ENCODE measurements at regions not wholly inside any gene's neighbourhood (a gene's known extent, or its start where the extent isn't known, plus 50 kb on each side); places are given as distances from the start of the nearest gene placed in this dataset.

DNA sequence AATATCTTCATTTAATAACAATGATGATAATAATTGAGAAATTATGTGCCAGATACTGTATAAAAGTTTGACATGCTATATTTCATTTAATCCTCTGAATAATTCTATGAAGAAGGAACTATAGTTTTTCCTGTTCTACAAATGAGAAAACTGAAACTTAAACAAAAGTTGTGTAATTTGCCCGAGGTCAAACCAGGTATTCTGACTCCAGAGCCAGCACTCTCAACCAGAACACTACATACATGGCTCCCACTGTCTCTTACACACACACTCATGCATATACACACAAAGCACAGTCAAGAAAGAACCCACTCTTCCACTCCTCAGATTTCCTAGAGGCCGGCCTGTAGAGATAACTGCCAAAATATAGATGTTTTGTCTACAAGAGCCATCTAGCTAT lies 374.0 kb upstream of the EMCN start:
- no peak for DNase-seq (ENCODE audit: low spot score)
- WGBS (ENCODE audit: low lambda C conversion rate, missing lambda C conversion rate): 87% methylated on average over 2 of the region's 2 CpGs

GRCh38 chr4:100889898-100890297 lies 372.1 kb upstream of the EMCN start:
- no peaks in the 10 kb centered on the region for H3K79me2 ChIP-seq
- no peaks in the 10 kb centered on the region for H3K27me3 ChIP-seq
- no peak overlapping the region for H3K4me2 ChIP-seq
- H3K4me3 ChIP-seq: no peak overlapping the region
- no peaks in the 10 kb centered on the region for H3K9me2 ChIP-seq (replicated peaks; ENCODE audit: insufficient read depth)
- DNase-seq (ENCODE audit: low spot score): no peak
- TF ChIP-seq EZH2phosphoT487 (IDR thresholded peaks at IDR 0.05; ENCODE audit: low read depth, severe bottlenecking, unreplicated experiment): no peak
- TF ChIP-seq, protein P1, sequence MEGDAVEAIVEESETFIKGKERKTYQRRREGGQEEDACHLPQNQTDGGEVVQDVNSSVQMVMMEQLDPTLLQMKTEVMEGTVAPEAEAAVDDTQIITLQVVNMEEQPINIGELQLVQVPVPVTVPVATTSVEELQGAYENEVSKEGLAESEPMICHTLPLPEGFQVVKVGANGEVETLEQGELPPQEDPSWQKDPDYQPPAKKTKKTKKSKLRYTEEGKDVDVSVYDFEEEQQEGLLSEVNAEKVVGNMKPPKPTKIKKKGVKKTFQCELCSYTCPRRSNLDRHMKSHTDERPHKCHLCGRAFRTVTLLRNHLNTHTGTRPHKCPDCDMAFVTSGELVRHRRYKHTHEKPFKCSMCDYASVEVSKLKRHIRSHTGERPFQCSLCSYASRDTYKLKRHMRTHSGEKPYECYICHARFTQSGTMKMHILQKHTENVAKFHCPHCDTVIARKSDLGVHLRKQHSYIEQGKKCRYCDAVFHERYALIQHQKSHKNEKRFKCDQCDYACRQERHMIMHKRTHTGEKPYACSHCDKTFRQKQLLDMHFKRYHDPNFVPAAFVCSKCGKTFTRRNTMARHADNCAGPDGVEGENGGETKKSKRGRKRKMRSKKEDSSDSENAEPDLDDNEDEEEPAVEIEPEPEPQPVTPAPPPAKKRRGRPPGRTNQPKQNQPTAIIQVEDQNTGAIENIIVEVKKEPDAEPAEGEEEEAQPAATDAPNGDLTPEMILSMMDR (IDR thresholded peaks at IDR 0.05; ENCODE audit: poor library complexity): no peak
- TF ChIP-seq EZH2 (IDR thresholded peaks at IDR 0.05; ENCODE audit: borderline replicate concordance): no peak
- no peaks in the 10 kb centered on the region for H3K36me3 ChIP-seq (replicated peaks; ENCODE audit: insufficient read depth, low read depth)
- no peaks in the 10 kb centered on the region for H4K20me1 ChIP-seq (ENCODE audit: insufficient read depth, poor library complexity, severe bottlenecking)
- H3K9me3 ChIP-seq (ENCODE audit: low read depth): peaks cover 5% of the 10 kb centered on the region
- no peaks in the 10 kb centered on the region for H3K4me1 ChIP-seq (ENCODE audit: insufficient read depth)
- no peak overlapping the region for H2AFZ ChIP-seq
- H3K27ac ChIP-seq: no peak overlapping the region

More for the DNA sequence above, 374.0 kb upstream of the EMCN start:
- Histone ChIP-seq H4K20me1 (ENCODE audit: insufficient read depth, poor library complexity, severe bottlenecking) (no peaks in the 10 kb centered on the region), H2AFZ (no peak overlapping the region), H3K27me3 (no peaks in the 10 kb centered on the region), H3K79me2 (no peaks in the 10 kb centered on the region), H3K9me2 (replicated peaks; ENCODE audit: insufficient read depth) (no peaks in the 10 kb centered on the region), H3K4me1 (ENCODE audit: insufficient read depth) (no peaks in the 10 kb centered on the region), H3K4me2 (no peak overlapping the region), H3K4me3 (no peak overlapping the region), H3K9me3 (ENCODE audit: low read depth) (no peaks in the 10 kb centered on the region), H3K27ac (no peak overlapping the region), H3K36me3 (replicated peaks; ENCODE audit: insufficient read depth, low read depth) (no peaks in the 10 kb centered on the region)
- TF ChIP-seq EZH2phosphoT487 (IDR thresholded peaks at IDR 0.05; ENCODE audit: low read depth, severe bottlenecking, unreplicated experiment): no peak
- no peak for TF ChIP-seq EZH2 (IDR thresholded peaks at IDR 0.05; ENCODE audit: borderline replicate concordance)
- TF ChIP-seq, protein P1 (IDR thresholded peaks at IDR 0.05; ENCODE audit: poor library complexity): no peak

DNA sequence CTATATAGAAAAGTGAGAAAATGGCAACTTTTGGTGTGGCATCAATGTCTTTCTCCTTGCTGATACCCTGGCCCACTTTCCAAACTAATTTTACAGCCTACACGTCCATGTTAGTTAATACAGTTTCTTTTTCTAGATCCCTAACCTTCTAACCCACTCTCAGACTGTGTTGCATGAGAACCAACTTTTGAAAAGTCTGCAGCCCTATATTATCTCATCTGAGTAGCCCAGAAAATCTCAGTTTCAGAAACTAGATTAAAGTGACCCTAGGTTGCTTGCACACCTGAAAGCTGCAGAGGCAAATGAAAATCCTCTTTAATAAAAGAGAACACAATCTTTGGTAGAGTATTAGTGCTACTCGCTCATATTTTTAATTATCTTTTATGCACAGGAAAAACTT lies 371.6 kb upstream of the EMCN start:
- no peak overlapping the region for H3K4me3 ChIP-seq
- WGBS (ENCODE audit: low lambda C conversion rate, missing lambda C conversion rate): 82% methylated on average over 2 of the region's 2 CpGs

More for the DNA sequence above, 371.6 kb upstream of the EMCN start:
- no peak for TF ChIP-seq EZH2phosphoT487 (IDR thresholded peaks at IDR 0.05; ENCODE audit: low read depth, severe bottlenecking, unreplicated experiment)
- TF ChIP-seq, protein P1 (IDR thresholded peaks at IDR 0.05; ENCODE audit: poor library complexity): no peak
- H3K4me1 ChIP-seq (ENCODE audit: insufficient read depth): no peaks in the 10 kb centered on the region
- H2AFZ ChIP-seq: no peak overlapping the region
- no peak for DNase-seq (ENCODE audit: low spot score)
- no peaks in the 10 kb centered on the region for H4K20me1 ChIP-seq (ENCODE audit: insufficient read depth, poor library complexity, severe bottlenecking)
- H3K36me3 ChIP-seq (replicated peaks; ENCODE audit: insufficient read depth, low read depth): no peaks in the 10 kb centered on the region
- H3K79me2 ChIP-seq: no peaks in the 10 kb centered on the region
- no peaks in the 10 kb centered on the region for H3K9me2 ChIP-seq (replicated peaks; ENCODE audit: insufficient read depth)
- peaks cover 9% of the 10 kb centered on the region for H3K9me3 ChIP-seq (ENCODE audit: low read depth)
- no peak overlapping the region for H3K4me2 ChIP-seq
- no peaks in the 10 kb centered on the region for H3K27me3 ChIP-seq
- H3K27ac ChIP-seq: no peak overlapping the region
